COR-L47 (cell line): ENCODE measurements at regions not wholly inside any gene's neighbourhood (a gene's known extent, or its start where the extent isn't known, plus 50 kb on each side); places are given as distances from the start of the nearest gene placed in this dataset.
A peak's percentile ranks its signal among the peaks of the same experiment; 100 is the strongest.

Experiments used
- DNase-seq: peaks from one replicate; lab custom pipeline; 2025; lab: John Stamatoyannopoulos, UW

DNA sequence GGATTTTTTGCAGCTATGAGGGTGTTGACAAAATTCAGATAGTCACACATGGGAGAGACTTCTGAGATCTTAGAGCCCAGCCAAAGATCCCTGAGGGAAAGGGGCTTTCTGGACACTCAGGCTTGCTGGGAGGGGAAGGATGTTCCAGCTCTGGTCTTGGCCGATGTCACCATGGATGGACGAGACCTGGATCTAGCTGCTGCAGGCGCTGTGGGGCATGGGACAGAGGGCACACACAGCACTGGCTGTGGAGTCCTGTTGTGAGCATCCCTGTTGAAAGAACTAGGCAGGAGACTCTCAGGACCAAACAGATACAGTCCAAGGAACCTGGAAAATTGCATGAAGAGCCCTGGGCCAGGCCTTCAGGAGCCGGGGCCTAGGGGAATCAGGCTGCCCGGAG, 80.1 kb upstream of the SDK2 start:
- DNase-seq, result no peak

DNA sequence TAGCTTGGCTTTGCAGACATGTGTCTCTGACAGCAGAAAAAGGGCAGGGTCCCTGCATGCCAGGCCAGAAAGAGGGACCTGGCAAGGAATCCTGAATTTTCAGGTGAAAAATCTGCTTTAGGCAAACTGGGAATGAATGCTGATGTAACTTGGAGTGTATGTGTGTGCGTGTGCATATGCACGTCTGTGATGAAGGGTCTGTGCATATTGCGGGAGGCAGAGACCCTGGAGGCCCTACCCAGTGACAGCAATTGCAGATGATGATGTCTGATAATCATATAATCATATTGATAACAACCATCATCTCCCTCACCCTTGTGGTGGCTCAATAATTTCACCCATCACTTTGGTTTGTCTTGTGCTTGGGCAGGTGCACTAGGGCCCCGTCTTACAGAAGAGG, 80.7 kb upstream of the SDK2 start:
- DNase-seq, result no peak

DNA sequence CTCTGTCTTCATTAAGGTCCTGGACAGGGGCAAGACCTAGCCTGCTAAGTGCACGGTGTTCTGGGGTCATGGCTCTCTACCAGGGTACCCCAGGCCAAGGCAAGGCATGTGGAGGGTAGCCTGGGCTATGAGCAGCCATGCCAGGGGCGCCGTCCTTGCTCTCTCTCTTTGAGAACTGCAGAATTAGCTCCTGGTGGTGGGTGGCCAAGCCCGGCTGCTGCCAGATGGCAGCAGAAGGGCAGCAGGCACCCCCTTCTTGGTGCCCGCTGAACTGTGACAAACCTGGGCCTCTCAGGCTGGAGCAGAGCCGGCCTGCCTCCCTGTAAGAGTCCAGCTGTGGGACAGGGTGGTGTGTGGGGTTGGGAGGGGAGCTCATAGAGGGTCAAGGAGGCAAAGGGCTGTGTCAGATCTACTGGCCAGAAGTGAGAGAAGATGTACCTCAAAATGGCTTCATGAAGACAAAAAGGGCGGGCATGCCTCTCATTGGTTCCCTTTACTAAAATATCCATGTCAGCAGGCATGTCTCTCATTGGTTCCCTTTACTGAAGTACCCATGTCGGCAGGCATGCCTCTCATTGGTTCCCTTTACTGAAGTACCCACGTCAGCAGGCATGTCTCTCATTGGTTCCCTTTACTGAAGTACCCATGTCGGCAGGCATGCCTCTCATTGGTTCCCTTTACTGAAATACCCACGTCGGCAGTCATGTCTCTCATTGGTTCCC, 81.7 kb upstream of the SDK2 start:
- no peak for DNase-seq

DNA sequence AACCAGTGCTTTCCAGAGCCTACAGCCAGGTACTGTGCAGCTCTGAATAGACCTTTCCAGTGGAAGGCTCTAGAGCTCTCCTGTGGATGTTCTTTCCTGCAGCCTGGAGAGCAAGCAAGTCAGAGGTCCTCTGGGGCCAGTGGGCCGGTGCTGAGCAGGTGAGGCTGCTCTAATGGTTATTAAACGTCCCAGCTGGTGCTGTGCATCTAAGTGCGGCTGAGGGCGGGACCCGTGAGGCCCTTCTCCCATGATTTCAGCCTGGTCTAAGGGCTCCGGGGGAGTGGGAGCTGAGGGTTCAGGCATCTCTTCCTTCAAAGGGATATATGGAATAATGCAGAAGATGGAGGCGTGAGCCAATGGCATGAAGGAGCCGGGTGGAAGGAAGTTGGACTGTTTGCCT, 83.7 kb upstream of the SDK2 start:
- no peak for DNase-seq

DNA sequence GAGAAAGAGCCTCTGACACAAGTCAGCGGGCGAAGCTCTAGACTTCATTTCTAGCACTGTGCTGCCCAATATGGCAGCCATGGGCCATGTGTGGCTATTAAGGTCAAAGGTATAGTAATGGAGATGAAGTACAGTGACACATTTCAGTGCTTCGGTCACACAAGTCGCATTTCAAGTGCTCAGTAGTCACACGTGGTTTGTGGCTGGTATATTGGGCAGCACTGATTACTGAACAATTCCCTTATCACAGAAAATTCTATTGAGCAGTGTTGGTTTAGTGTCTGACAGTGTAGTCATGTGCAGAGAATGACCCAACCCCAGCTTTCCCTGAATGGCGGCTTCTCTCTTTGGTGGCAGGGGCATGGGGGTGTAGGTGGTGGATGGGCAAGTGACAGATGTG, 84.9 kb upstream of the SDK2 start:
- DNase-seq, result no peak

DNA sequence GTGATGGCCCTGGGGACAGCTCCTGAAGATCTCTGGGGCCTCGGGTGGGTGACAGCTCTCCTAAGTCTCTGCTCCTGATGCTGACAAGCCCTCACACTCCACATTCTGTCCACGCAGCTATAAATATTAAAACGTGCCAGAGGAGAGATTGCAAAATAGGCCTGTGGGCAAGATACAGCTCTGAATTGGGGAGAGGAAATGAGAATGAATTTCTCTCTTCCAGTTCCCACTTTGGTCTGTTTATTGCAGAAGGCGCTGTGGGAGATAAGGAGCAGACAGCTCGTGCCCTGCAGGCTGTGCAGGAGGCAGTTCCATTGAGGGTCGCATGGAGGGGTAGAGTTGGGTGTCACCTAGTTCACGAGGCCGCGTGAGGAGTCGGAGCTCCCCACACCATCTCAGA, 87.5 kb upstream of the SDK2 start:
- DNase-seq, result no peak

DNA sequence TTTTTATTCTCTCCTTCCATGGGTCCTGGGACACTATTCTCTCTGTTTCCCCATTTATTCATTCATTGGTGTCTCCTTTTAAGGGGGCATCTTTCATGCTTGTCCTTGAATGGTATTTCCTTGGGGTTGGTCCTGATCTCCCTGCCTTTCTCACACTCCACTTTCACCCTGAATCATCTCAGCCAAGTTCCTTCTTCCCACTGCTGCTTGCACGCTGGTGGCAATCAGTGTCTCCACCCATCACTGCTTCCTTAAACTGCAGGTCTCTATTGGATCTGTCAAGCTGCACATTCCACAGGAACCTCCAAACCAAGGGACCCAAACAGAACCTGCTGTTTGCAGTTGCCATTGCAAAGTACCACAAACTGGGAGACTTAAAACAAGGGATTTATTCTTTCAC, 89.3 kb upstream of the SDK2 start:
- DNase-seq, result no peak

DNA sequence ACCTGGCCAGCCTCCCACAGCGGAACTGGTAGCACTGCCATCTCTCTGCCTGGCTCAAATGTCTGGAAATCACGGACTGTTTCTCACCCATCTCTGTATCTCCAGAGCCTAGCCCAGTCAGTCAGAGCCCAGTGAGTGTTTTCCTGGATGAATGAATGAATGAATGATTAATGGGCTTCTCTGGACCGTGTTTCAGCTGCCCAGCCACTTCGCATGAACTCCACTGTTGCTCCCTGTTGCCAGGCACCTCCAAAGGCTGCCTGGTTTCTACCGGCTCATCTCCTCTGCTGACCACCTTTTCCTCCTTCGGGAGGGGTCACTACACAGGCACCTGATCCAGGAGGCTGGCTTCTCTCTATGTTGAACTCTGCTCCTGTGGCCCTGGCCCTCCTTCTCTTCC, 91.0 kb upstream of the SDK2 start:
- no peak for DNase-seq

DNA sequence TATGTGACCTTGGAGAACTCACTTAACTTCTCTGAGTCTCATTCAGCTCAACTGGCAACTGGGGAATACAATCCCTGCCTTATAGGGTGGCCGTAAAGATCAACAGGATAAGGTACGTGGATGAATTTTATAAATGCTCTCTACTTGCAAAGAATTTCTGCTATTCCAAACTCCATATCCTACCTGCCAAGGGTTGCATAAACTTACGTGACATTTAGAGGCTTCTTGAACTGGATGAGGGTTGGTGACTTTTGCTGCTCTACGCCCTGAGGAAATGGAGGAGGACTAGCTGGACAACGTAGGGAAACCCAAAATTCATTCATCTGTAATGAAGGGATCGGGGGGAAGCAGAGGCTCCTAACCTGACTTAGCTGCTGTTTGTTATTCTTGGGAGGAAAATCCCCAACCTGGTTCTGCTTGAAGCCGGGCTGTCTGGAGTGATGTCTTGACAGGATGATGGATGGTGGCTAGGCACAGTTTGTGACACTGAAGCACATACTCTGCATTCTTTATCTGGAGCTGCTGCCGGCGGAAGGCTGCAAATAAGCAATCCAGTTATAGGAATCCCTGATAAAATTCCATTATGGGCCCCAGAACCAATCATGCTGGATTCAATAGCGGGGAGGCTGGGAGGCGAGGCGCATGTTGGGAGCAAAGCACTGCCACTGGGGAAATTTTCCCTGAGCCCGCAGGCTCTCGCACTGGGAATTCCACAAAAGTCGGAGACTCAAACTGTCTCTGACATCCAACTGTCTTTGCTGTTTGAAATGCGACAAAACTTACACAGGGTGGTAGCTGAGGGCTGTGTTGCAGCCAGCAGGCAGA, 94.7 kb upstream of the SDK2 start:
- no peak for DNase-seq

DNA sequence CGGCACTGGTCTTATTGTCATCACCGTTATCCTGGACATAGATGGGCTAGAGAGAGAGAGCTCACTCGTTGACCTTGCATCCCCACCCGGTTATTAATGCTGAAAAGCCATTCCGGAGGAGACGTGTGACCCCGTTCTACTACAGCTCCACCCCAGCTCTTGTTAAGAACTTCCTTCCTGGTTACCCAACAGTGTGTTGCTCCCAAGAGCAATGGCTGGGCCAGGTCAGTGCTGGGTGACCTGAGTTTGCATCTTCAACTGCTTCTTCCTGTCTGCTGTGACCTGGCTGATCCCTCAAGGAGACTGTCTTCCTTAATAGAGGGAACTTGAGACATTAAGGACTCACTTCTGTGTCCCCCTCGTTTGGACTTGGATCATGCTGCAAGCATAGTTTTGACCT, 96.1 kb upstream of the SDK2 start:
- no peak for DNase-seq

DNA sequence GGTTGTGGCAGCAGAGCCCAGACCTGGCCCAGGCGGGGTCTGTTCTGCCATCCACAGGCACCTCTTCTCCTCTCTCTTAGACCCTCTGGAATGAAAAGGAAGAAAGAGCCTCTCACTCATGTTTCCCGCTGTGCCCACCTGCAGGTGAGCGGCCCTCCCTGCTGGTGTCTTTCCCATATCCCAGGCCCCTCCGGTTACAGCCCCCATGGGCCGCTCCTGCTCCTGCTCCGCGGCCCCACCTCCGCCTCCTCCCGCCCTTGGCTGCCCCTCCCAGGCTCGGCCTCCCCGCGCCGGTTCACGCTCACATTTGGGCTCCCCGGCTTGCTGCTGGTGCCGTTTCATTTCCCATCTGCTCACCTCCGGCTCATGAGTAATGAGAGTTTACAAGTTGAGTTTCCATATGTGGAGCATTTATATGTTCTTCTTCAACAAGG, 98.7 kb upstream of the SDK2 start:
- DNase-seq, result no peak

DNA sequence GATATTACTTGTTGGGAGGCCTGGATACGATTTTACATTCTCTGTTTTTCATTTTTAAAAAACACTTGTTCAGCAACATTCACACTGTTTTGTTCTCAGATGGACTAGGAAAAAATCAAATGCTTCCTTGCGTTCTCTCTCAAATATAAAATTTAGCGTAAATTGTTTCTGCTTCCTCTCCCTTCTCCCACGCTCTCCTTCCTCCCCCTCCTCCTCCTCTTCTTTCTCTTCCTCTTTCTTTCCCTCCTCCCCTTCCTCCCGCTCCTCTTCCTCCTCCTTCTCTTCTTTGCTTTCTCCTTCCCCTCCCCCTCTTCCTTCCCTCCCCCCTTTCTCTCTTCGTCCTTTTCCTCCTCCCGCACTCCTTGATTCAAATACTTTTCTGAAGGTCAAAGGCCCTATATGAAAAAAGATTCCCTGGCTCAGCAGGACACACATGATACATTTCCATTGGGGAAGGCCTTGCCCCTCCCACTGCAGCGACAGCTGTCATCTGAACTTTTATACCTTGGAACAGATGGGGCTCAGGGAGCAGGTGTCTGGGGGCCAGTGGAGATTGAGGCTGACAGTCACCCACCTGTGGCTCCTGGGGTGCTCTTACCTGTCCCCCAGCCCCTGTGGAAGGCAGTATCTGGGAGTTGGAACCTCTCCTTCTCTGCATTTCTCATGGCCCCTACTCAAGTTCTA, 99.4 kb upstream of the SDK2 start:
- DNase-seq, result no peak

DNA sequence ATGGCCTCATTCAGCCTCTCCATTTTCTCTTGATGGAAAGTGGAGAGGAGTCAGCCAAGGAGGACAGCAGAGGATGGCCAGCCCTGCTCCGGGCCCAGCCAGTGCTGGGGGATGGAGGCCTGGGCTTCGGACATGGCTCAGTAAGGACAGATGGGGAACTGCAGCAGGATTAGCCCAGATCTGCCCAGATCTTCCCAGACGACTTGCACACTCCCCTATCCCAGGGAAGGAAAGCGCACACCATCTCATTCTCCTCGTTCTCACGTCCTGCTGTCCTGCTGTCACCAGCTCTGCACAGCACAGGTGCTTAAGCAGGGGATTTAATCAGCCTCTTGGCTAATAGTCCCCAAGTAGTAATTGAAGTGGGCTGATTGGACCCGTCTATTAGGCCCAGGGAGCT, 100.2 kb upstream of the SDK2 start:
- DNase-seq, result no peak

DNA sequence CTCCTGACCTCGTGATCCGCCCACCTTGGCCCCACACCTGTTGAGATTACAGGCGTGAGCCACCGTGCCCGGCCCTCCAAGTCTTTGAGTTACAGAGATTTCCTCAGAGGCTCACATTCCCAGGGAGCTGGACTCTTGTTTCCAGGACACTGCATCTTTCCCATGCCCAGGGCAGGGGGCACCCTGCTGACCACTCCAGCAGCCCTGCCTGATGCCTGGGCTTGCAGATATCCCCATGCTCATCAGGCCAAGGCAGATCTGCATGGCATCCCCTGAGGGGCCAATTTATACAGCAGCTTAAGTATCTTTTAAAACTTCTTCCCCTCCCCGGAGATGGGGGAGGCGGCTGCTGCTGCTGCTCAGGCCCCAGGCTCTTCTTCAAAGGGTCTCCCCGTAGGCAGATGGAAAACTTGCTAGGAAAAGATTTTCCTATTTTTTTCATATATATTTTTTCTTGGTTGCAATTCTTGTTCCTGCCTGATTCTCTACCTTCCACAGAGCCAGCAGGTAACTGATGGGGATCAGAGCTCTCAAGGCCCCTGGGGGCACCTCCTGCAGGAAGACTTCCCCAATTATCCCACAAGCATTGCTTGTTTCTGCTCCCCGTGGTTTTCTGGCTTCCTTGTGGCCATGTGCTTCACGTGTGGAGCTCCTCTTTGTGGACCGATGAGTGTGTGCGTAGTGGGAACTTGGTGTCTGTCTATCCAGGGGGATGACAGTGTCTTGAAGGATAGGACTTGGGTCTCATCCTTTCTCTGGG, 102.2 kb upstream of the SDK2 start:
- no peak for DNase-seq

DNA sequence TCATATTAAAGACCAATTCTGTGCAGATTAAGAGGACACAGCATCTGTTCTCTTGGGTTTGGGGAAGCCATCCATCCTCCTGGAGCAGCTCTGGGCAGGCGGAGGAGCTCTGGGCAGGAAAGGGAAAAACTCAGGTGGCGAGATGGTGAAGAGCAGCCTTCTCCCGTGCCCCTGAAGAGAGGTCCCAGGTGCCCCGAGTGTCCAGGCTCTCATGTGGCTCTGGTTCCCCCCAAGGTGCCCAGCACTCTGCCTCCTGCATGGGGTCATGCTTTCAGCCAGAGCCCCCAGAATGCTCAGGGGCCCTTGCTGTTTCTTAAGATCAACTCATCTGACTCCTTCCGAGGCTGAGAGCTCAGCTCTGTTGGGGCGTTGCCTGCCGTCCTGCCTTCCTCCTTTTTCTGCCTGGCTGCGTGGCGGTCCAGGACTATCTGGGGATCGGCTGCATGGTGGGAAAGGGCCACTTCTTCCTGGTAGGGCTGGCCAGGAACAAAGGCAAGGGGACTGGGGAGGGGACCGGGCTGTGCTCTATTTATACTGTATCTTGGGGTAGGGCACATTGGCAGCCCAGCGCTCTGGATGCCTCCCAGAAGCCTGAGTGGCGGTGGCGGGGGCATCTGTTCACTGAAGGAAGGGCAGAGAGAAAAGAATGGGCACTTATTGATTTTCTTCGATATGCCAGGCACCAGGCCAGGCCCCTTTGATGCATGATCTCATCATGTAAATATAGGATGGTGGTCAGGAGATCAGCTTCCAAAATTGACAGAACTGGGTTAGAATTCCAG, 103.2 kb upstream of the SDK2 start:
- peak; percentile 73 for DNase-seq

DNA sequence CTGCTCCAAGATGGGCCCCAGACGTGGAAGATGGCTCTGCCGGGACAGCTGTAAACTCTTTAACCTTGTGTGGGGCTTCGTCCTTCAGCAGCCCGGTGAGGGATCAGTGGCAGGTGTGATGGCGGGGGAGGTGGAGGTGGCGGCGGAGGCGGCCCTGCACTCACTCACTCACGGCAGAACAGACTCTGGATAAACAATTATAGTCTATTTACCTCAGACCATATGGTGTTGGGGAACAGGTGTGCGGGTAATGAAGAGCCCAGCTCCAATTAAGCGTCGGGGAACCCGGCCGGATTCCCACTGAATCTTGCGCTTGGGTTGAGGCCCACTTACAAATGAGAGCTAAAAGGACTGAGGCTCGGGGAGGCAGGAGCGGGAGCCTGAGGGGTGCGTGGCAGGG, 104.3 kb upstream of the SDK2 start:
- DNase-seq, result peak; percentile 76

DNA sequence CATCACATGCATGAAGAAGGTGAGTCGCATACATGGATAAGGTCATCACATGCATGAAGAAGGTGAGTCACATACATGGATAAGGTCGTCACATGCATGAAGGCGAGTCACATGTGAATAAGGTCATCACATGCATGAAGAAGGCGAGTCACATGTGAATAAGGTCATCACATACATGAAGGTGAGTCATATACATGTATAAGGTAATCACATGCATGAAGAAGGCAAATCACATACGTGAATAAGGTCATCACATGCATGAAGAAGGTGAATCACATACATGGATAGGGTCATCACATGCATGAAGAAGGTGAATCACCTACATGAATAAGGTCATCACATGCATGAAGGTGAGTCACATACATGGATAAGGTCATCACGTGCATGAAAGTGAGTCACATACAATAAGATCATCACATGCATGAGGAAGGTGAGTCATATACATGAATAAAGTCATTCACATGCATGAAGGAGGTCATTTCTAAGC, 105.1 kb upstream of the SDK2 start:
- DNase-seq, result no peak

DNA sequence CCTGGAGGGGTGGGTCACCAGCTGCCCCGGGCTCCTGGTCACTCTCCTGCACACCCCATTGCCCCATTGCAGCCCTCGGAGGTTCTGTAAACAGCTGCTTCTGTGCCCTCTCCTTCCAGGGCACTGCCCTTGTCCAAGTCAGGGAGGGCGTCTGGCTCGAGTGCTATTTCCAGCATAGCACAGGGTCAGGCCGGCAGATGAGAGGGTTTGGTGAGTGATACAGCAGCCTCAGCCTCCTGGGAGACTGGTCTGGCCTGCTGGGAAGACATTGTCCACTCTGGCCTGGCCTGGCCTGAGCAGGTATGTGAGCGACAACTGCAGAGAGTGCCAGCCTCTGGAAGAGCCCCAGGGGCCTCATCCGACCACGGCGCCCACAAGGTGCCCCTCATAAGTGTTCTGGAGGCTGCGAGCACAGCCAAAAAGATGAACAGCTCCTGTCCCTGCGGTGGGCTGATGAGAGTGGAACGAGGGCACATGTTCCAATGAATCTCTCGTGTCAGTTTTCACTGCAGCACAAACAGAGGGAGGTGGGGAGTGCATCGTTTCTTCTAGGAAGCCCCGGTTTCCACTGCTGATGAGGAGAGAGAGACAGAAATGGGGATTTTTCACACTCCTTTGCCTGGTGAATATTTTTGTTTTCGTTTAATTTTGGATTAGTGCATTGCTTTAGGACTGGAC, 105.8 kb upstream of the SDK2 start:
- DNase-seq, result no peak

DNA sequence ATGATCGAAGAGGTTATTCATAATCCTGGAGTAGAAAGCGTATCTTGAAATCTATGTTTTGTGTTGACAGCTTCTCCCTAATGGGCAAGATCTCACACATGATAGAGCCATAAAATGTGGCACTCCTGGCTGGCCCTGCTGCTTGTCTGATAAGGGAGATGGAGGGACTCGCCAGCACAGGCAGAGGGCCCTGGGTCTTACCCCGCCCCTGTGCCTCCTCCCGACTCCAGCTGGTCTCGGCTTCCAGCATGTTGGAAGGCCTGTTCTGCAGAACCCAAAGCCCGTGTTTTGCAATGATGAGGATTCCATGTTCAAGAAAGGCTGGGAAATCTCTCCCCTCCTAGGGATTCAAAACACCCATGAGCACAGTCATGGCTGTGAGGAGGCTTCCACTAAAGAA, 106.7 kb upstream of the SDK2 start:
- no peak for DNase-seq

DNA sequence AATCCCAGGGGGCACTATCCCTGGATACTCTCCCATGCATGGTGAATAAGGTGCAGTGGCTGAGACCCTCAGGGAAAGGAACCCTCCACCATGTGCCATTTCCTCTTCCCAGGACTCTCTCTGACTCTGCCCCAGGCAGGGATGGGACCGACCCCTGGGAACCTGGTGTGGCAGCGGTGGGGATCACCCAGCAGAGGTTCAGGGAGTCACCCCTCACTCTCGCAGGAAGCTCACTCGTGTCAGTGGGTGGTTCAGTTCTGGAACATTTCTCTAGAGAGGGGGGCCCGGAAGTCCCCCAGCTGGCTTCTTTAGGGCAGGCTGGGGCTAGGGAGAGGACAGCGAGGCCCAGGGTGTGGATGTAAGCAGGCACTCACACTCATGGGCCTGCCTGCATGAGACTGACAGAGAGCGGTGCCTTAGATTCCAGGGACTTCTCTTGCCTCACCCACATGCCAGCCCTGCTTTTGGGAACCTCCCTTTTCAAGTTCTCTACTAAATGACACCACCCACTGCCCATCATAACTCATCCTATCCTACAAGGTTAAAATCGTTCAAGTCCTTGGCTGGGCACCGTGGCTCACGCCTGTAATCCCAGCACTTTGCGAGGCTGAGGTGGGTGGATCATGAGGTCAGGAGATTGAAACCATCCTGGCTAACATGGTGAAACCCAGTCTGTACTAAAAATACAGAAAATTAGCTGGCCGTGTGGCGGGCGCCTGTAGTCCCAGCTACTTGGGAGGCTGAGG, 109.7 kb upstream of the SDK2 start:
- DNase-seq, result no peak
